ENCODE measurements at regions not wholly inside any gene's neighbourhood (a gene's known extent, or its start where the extent isn't known, plus 50 kb on each side); places are given as distances from the start of the nearest gene placed in this dataset.

DNA sequence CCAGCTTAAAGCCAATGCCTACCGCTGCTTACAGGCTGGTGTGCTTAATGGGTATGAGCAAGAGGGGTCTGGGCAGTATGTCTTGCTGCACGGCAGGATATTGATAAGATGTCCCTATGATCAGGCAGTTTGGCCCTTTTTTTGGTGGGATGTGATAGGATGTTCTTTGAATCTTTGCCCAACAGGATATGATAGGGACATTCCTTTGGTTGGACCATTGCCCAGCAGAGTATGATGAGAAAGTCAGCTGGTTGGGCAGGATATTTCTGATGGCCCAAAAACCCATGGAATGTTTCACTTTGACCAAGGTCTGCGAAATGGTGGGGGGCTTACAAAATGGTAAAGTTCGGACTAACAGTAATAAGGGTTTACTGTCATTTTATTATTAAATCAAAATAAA lies 1060.6 kb downstream of the STIM2 start:
- Histone ChIP-seq H3K4me3 (no peak overlapping the region), H3K36me3 (ENCODE audit: insufficient read depth) (no peaks in the 10 kb centered on the region), H3F3A (replicated peaks; ENCODE audit: low read depth) (no peaks in the 10 kb centered on the region), H3K79me2 (replicated peaks; ENCODE audit: insufficient read depth) (no peaks in the 10 kb centered on the region), H3K4me1 (ENCODE audit: insufficient read depth) (no peaks in the 10 kb centered on the region), H3K4me2 (no peak overlapping the region), H2AFZ (no peak overlapping the region), H3K9me2 (ENCODE audit: insufficient read depth) (0 out of 2 replicates have a peak, but pooled peaks cover 5% of the 10 kb centered on the region), H4K20me1 (replicated peaks; ENCODE audit: insufficient read depth) (no peaks in the 10 kb centered on the region), H3K27ac (ENCODE audit: low read depth) (no peak overlapping the region), H3K27me3 (ENCODE audit: insufficient read depth) (no peaks in the 10 kb centered on the region)
- DNase-seq (ENCODE audit: low spot score): no peak
- Mint-ChIP-seq H3K27me3 (ENCODE audit: insufficient read depth, low read depth, poor library complexity) (no peaks in the 10 kb centered on the region), H3K36me3 (ENCODE audit: low read depth) (no peaks in the 10 kb centered on the region), H3K9me3 (no peaks in the 10 kb centered on the region), H3K4me3 (no peak overlapping the region), H3K4me1 (no peaks in the 10 kb centered on the region), H3K27ac (no peak overlapping the region)
- no peak for ATAC-seq
- TF ChIP-seq NANOG (IDR thresholded peaks at IDR 0.05; ENCODE audit: borderline replicate concordance) (no peak), ETS1 (IDR thresholded peaks at IDR 0.05) (no peak), EZH2phosphoT487 (IDR thresholded peaks at IDR 0.05; ENCODE audit: unreplicated experiment) (no peak), JUNB (IDR thresholded peaks at IDR 0.05; ENCODE audit: unreplicated experiment) (no peak)

GRCh38 chr4:27928761-27929540 lies 1068.3 kb downstream of the STIM2 start:
- Mint-ChIP-seq H3K9me3 (no peaks in the 10 kb centered on the region), H3K27ac (no peak overlapping the region), H3K27me3 (ENCODE audit: insufficient read depth, low read depth, poor library complexity) (peaks cover 2% of the 10 kb centered on the region), H3K4me1 (0 out of 3 replicates have a peak, but pooled peaks cover 1% of the 10 kb centered on the region), H3K36me3 (ENCODE audit: low read depth) (no peaks in the 10 kb centered on the region), H3K4me3 (no peak overlapping the region)
- DNase-seq (ENCODE audit: low spot score): no peak
- Histone ChIP-seq H3K4me2 (no peak overlapping the region), H4K20me1 (replicated peaks; ENCODE audit: insufficient read depth) (no peaks in the 10 kb centered on the region), H2AFZ (no peak overlapping the region), H3K4me1 (ENCODE audit: insufficient read depth) (peaks cover 2% of the 10 kb centered on the region; the same call in 1 of the 2 replicates), H3F3A (replicated peaks; ENCODE audit: low read depth) (no peaks in the 10 kb centered on the region), H3K27me3 (ENCODE audit: insufficient read depth) (no peaks in the 10 kb centered on the region), H3K27ac (ENCODE audit: low read depth) (no peak overlapping the region), H3K79me2 (replicated peaks; ENCODE audit: insufficient read depth) (no peaks in the 10 kb centered on the region), H3K36me3 (ENCODE audit: insufficient read depth) (no peaks in the 10 kb centered on the region), H3K9me2 (ENCODE audit: insufficient read depth) (peaks cover 5% of the 10 kb centered on the region; the same call in 1 of the 2 replicates), H3K4me3 (no peak overlapping the region)
- no peak for ATAC-seq
- TF ChIP-seq ZNF114 (CRISPR knock-in tag; IDR thresholded peaks at IDR 0.05): no peak
- no peak for TF ChIP-seq CREB1 (CRISPR knock-in tag; IDR thresholded peaks at IDR 0.05; ENCODE audit: low read depth)
- TF ChIP-seq JUNB (IDR thresholded peaks at IDR 0.05; ENCODE audit: unreplicated experiment): no peak
- no peak for TF ChIP-seq EZH2phosphoT487 (IDR thresholded peaks at IDR 0.05; ENCODE audit: unreplicated experiment)
- no peak for TF ChIP-seq ETS1 (IDR thresholded peaks at IDR 0.05)
- no peak for TF ChIP-seq STAT1 (IDR thresholded peaks at IDR 0.05; ENCODE audit: unreplicated experiment)
- no peak for TF ChIP-seq ZNF331 (CRISPR knock-in tag; IDR thresholded peaks at IDR 0.05; ENCODE audit: low read depth)
- TF ChIP-seq REST (IDR thresholded peaks at IDR 0.05; ENCODE audit: unreplicated experiment): no peak
- TF ChIP-seq EZH2 (IDR thresholded peaks at IDR 0.05; ENCODE audit: low read depth, unreplicated experiment): no peak
